ENCODE measurements at regions not wholly inside any gene's neighbourhood (a gene's known extent, or its start where the extent isn't known, plus 50 kb on each side); places are given as distances from the start of the nearest gene placed in this dataset.
A peak's percentile ranks its signal among the peaks of the same experiment; 100 is the strongest.
"Not testable (repeated sequence)": the region's sequence is repeated elsewhere in the genome, so short reads cannot be mapped to it uniquely, and the experiment has no call there.

DNA sequence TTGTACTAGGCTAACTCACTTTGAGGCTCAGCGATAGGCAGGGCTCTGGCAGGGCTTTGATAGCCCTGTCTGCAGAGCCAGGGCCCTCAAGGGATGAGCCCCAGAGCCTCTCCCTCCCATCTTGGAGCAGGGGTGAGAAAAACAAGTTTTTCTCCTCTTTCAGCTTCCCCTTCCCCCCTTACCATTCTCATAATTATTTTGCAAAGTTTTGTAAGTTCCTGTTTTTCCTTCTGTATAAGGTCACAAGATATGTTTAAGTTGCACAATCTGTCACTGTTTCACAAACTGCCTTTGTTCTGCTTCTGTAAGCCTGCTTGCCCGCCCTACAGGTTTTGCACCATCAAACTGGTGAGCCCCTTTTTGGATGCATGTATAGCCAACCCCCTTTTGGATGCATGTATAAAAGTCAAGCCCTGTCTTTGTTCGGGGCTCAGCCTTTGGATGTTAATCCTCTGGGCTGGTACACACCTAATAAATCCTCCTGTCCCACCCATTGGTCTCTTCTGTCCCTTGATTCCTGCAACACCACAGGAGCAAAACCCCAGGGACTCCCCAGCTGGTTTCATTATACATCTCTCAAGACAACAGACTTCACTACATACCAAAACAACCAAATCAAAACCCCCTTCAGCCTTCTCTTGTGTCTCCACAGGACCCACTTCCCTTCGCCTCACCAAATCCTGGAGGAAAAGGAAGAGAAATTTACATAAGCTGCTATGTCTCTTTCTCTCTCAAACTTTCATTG, 52.5 kb upstream of the RESF1 start:
- H3K4me1 Mint-ChIP-seq, result peaks cover 17% of the 10 kb centered on the region
- H3K36me3 Mint-ChIP-seq (ENCODE audit: low read depth), result peaks cover 18% of the 10 kb centered on the region
- H3K27ac Mint-ChIP-seq, result peak overlapping the region; percentile 36
- H3K27me3 Mint-ChIP-seq, result no peaks in the 10 kb centered on the region
- H3K4me3 Mint-ChIP-seq, result no peak overlapping the region
- ATAC-seq, result peak; percentile 20
- peaks cover 38% of the 10 kb centered on the region for H3K9me3 Mint-ChIP-seq
- no peak for DNase-seq

DNA sequence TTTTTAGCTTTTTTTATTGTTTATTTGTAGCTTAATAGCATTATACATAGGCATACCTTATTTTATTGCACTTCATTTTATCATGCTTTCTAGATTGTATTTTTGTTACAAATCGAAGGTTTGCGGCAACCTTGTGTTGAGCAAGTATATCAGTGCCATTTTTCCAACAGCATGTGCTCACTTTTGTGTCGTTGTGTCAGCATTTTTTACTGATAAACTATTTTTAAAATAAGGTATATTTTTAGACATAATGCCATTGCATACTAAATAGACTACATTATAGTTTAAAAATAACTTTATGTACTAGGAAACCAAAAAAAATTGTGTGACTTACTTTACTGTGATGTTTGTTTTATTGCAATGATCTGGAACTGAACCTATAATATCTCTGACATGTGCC, 56.2 kb upstream of the RESF1 start:
- ATAC-seq (no peak), DNase-seq (no peak)
- Mint-ChIP-seq H3K27me3 (no peaks in the 10 kb centered on the region), H3K4me1 (peaks cover 35% of the 10 kb centered on the region), H3K9me3 (peaks cover 29% of the 10 kb centered on the region), H3K27ac (no peak overlapping the region), H3K36me3 (ENCODE audit: low read depth) (peaks cover 28% of the 10 kb centered on the region), H3K4me3 (no peak overlapping the region)

DNA sequence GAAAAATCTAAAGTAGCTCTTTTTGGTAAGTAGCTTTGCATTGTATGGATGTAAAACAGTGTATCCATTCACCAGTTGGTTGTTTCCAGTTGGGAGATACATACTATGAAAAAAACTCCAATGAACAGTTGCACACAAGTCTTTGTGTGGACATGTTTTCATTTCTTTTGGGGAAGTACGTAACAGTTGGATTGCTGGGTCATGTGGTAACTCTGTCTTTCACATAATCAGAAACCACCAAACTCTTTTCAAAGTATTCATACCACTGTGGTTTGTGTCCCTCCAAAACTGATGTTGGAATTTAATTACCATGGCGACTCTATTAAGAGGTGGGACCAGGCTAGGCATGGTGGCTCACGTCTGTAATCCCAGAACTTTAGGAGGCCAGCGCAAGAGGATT, 58.9 kb upstream of the RESF1 start:
- no peak for DNase-seq
- Mint-ChIP-seq H3K9me3 (peaks cover 27% of the 10 kb centered on the region), H3K27ac (no peak overlapping the region), H3K4me3 (no peak overlapping the region), H3K27me3 (no peaks in the 10 kb centered on the region), H3K36me3 (ENCODE audit: low read depth) (peaks cover 38% of the 10 kb centered on the region), H3K4me1 (peaks cover 45% of the 10 kb centered on the region)
- no peak for ATAC-seq

DNA sequence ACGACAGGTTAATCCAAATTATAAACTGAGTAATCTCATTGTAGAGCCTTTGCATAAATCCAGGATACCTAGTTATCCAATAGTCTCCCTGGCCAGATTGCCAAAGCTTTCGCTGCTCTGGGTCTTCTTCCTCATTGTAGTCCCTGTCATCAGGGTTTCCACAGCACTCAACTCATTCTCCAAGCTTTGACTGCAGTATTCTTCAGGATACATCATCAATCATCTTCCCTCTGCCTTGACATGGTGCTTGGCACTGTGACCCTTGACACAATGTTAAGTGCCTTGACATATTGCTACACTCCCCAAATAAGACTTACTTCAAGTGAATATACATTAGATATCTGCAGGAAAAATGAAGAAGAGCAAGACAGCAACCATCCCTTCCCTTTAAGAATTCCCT, 60.1 kb upstream of the RESF1 start:
- no peak overlapping the region for H3K27ac Mint-ChIP-seq

DNA sequence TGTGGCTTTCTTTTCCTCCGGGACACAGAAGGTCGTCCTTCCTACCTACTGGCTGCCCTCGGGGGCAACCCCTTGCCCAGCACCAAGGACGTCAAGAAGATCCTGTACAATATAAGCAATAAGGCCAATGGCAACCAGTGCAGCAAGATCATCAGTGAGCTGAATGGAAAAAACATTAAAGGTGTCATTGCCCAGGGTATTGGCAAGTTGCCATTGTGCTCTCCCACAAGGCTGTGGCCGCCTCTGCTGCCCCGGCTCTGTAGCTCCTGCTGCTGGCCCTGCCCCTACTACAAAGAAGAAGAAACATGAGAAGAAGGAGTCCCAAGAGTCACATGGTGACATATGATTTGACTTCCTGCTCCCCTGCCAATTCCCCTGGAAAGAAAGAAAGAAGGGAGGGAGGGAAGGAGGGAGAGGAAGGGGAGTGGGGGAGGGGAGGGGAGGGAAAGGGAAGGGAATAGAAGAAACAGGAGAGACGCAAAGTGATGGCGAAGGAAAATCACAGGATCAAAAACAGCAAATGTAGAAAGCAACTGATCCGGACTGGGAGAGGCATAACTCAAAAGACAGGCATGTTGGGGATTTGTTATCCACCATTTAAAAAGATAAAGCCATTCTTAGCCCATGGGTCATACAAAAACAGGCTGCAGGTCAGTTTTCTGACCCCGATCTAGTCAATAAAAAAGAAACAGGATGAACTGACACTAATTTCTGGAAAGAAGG, 61.3 kb upstream of the RESF1 start:
- peaks cover 40% of the 10 kb centered on the region for H3K9me3 Mint-ChIP-seq
- ATAC-seq (no peak), DNase-seq (peak; percentile 44)
- peak overlapping the region; percentile 53 for H3K4me3 Mint-ChIP-seq
- H3K27ac Mint-ChIP-seq, result peak overlapping the region; percentile 95
- H3K36me3 Mint-ChIP-seq (ENCODE audit: low read depth), result peaks cover 57% of the 10 kb centered on the region
- H3K4me1 Mint-ChIP-seq, result peaks cover 61% of the 10 kb centered on the region
- H3K27me3 Mint-ChIP-seq, result no peaks in the 10 kb centered on the region

More for the DNA sequence above, 60.1 kb upstream of the RESF1 start:
- Mint-ChIP-seq H3K9me3 (peaks cover 34% of the 10 kb centered on the region), H3K27me3 (no peaks in the 10 kb centered on the region), H3K36me3 (ENCODE audit: low read depth) (peaks cover 47% of the 10 kb centered on the region), H3K4me3 (no peak overlapping the region), H3K4me1 (peaks cover 55% of the 10 kb centered on the region)
- ATAC-seq (no peak), DNase-seq (no peak)

DNA sequence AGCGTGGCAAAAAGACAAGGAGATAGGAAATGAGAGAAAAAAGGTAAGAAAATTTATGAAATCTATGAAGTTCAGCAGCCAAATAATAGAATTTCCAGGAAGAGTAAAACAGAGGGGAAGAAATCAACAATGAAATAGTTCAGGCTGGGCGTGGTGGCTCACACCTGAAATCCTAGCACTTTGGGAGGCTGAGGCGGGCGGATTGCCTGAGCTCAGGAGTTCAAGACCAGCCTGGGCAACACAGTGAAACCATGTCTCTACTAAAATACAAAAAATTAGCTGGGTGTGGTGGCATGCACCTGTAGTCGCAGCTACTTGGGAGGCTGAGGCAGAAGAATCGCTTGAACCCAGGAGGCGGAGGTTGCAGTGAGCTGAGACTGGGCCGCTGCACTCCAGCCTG, 62.1 kb upstream of the RESF1 start:
- Mint-ChIP-seq H3K9me3 (peaks cover 43% of the 10 kb centered on the region), H3K27ac (peak overlapping the region; percentile 95), H3K36me3 (ENCODE audit: low read depth) (peaks cover 62% of the 10 kb centered on the region), H3K4me3 (peak overlapping the region; percentile 56), H3K4me1 (peaks cover 66% of the 10 kb centered on the region)
- H3K27me3 Mint-ChIP-seq, DNase-seq, ATAC-seq: not testable (repeated sequence)

DNA sequence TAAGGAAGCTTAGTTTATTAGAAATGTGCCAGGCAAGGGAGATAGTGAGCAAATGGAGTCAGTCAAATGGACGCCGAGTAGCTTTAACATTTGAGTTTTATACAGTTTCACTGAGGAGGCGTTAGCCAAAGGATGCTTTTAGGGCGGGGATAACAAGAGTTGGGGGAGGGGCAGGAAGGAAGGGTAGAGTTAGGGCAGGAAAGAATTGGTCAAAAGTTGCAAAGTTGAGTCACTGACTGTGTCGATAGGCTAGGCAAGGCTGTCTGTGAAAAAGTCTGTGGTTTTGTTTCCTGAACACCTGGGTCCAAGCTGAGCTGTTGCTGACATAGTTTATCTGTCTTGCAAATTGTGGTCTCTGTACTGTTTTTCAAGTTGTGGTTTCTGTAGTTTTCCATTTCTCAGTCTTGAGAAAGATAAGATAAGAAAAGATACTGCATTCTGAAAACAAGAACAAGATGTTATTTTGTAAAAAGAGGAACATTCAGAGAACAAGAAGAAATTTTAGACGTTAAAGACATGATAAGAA, 62.6 kb upstream of the RESF1 start:
- peaks cover 63% of the 10 kb centered on the region for H3K36me3 Mint-ChIP-seq (ENCODE audit: low read depth)
- H3K9me3 Mint-ChIP-seq, result peaks cover 44% of the 10 kb centered on the region
- peak overlapping the region; percentile 56 for H3K4me3 Mint-ChIP-seq
- peaks cover 67% of the 10 kb centered on the region for H3K4me1 Mint-ChIP-seq
- peak; percentile 100 for ATAC-seq
- peak overlapping the region; percentile 95 for H3K27ac Mint-ChIP-seq
- H3K27me3 Mint-ChIP-seq, result no peaks in the 10 kb centered on the region
- peak; percentile 80 for DNase-seq

DNA sequence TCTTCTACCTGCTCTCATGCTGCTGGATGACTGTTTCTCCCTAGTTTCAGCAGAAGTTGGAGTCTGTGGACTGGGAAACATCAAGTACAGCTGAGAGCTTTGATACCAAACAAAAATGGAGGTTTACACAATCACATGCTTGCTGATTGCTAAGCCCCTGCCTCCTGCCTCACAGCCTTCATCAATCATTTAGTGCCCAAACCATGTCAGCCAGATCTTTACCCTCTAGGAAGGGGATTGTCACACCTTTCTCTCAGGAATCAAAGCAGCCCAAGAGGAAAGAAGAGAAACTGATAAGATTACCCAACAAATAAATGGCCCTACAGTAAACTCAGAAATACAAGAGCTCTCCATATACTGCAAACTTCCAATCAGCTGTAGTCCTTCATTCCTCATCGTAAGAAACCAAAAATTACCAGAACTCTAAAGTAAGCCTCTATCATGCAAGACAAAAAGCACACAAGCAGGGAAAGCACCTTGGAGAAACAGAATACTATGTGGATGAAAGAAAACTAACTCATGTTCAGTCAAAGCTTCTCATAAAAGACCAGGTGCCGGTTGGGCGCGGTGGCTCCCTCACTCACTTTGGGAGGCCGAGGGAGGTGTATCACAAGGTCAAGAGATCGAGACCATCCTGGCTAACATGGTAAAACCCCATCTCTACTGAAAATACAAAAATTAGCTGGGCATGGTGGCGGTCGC, 63.6 kb upstream of the RESF1 start:
- peaks cover 72% of the 10 kb centered on the region for H3K36me3 Mint-ChIP-seq (ENCODE audit: low read depth)
- peaks cover 45% of the 10 kb centered on the region for H3K9me3 Mint-ChIP-seq
- DNase-seq (no peak), ATAC-seq (no peak)
- H3K4me3 Mint-ChIP-seq, result peak overlapping the region; percentile 56
- no peaks in the 10 kb centered on the region for H3K27me3 Mint-ChIP-seq
- H3K27ac Mint-ChIP-seq, result peak overlapping the region; percentile 95
- peaks cover 77% of the 10 kb centered on the region for H3K4me1 Mint-ChIP-seq

DNA sequence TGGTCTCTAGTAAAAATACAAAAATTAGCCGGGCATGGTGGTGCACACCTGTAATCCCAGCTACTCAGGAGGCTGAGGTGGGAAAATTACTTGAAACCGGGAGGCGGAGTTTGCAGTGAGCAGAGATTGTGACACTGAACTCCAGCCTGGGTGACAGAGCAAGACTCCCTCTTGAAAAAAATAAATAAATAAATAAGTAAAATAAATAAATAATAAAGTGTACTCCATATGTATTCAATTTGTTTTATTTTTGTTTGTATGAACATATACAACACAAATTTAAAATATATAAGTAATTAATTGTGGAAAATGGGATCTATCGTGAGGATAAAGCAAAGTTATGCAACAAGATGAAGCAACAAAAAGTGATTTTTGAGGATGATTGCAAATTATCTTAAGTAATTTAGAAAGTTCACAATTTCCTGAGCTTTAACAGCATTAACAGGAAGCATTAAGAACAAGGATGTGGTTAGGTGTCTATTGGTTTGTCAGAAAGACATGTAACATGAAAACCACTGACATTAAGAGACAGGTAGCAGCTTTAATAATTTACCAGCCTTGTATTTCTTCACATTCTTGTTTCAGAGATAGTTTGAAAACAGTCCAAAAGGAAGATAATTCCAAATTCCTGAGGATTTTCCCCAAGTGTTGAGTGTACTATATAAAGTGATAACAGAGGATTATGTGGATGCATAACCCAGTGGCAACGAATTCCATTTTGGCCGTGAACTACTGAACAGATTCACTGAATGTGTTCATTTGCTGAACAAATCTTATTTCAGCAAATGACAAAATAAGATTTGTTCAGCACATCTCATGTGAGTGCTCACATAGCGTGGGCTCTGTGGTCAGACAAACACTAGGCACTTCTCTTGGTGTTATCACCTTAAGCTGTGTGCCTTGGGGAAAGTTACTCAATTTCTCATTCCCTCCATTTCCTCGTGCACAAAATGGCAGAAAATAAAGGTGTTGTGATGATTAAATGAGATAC, 68.6 kb upstream of the RESF1 start:
- H3K4me1 Mint-ChIP-seq, result peaks cover 66% of the 10 kb centered on the region
- ATAC-seq (peak; percentile 59), DNase-seq (no peak)
- peak overlapping the region; percentile 26 for H3K4me3 Mint-ChIP-seq
- H3K36me3 Mint-ChIP-seq (ENCODE audit: low read depth), result peaks cover 67% of the 10 kb centered on the region
- H3K27me3 Mint-ChIP-seq, result no peaks in the 10 kb centered on the region
- H3K27ac Mint-ChIP-seq, result peak overlapping the region; percentile 86
- H3K9me3 Mint-ChIP-seq, result peaks cover 58% of the 10 kb centered on the region

DNA sequence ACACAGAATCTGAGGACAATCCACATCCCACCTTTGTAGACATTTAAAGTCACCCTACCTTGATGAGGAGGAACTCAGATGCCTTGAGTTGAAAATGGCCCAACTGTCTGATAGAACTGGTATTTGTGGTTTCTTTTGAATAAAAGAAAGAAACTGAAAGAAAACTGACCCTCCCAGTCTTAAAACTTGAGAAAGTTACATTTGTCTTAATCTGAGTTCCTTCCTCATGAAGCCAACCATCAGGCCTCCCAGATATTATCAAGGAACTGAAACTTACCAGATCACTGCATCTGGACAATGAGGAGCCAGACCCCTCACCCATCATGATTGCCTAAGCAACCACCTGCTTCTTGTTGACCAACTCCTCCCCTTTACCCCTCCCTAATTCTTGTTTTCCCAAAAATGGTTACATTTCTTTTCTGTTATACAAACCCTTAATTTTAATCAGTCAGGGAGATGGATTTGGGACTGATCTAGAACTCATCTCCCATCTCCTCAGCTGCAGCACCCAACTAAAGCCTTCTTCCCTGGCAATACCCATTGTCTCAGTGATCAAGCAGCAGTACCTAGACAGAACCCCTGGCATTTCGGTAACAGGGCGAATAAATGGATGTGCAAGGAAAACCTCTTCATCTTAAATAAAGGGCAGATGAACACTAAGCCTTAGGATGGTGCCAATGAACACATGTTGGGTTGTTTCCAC, 72.0 kb upstream of the RESF1 start:
- Mint-ChIP-seq H3K4me3 (peak overlapping the region; percentile 41), H3K27ac (peak overlapping the region; percentile 48), H3K36me3 (ENCODE audit: low read depth) (peaks cover 48% of the 10 kb centered on the region), H3K9me3 (peaks cover 51% of the 10 kb centered on the region), H3K4me1 (peaks cover 46% of the 10 kb centered on the region), H3K27me3 (no peaks in the 10 kb centered on the region)
- ATAC-seq, result no peak
- DNase-seq, result no peak

DNA sequence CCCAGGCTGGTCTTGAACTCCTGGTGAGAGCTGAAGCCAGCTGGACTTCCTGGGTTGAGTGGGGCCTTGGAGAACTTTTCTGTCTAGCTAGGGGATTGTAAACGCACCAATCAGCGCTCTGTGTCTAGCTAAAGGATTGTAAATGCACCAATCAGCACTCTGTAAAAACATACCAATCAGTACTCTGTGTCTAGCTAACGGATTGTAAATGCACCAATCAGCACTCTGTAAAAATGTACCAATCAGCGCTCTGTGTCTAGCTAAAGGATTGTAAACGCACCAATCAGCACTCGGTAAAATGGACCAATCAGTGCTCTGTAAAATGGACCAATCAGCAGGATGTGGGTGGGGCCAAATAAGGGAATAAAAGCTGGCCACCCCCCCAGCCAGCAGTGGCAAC, 76.5 kb upstream of the RESF1 start:
- not testable (repeated sequence) for ATAC-seq, H3K27ac Mint-ChIP-seq, DNase-seq, H3K4me3 Mint-ChIP-seq, H3K27me3 Mint-ChIP-seq
- peaks cover 27% of the 10 kb centered on the region for H3K36me3 Mint-ChIP-seq (ENCODE audit: low read depth)
- peaks cover 38% of the 10 kb centered on the region for H3K9me3 Mint-ChIP-seq
- peaks cover 32% of the 10 kb centered on the region for H3K4me1 Mint-ChIP-seq

DNA sequence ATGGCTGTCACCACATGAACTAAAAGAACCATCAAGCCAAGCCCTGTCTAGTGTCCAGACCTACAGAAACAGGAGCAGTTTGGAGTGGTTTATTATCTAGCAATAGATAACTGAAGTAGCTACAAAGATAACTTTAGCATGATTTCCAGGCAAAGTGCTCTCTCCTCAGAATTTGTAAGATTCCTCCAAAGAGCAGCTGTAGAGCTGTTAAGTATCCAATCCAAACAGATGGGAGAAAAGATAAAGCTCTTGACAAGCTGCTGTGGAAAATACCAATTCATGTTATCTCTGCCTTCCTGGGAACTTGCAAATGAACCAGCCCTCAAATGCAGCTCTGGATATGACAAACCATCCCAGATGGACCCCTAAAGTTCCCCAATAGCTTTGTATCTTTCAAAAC, 78.9 kb upstream of the RESF1 start:
- DNase-seq (no peak), ATAC-seq (no peak)
- Mint-ChIP-seq H3K4me3 (no peak overlapping the region), H3K4me1 (peaks cover 36% of the 10 kb centered on the region), H3K27me3 (no peaks in the 10 kb centered on the region), H3K27ac (no peak overlapping the region), H3K9me3 (peaks cover 18% of the 10 kb centered on the region), H3K36me3 (ENCODE audit: low read depth) (peaks cover 21% of the 10 kb centered on the region)

DNA sequence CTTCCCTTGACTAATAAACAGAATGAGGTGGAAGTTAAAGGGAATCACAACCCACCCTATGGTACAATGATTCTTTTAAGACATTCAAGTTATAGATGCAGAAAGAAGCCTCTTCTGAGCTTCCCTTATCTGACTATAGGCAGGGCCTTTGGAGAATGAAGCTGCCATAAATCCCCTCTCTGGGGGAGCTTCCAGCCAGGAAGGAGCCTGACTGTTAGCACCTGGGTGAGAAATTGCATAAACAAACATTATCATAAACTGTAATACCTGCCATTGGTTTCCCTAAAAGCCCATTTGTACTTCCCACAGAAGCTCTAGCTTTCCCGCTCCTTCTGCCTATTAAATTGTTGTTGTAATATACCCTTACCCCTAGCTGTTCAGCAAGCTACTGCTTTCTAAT, 81.3 kb upstream of the RESF1 start:
- H3K9me3 Mint-ChIP-seq, result peaks cover 7% of the 10 kb centered on the region
- H3K27me3 Mint-ChIP-seq, result no peaks in the 10 kb centered on the region
- no peak for DNase-seq
- H3K4me1 Mint-ChIP-seq, result peaks cover 46% of the 10 kb centered on the region
- no peak for ATAC-seq
- H3K27ac Mint-ChIP-seq, result no peak overlapping the region
- H3K4me3 Mint-ChIP-seq, result no peak overlapping the region
- peaks cover 19% of the 10 kb centered on the region for H3K36me3 Mint-ChIP-seq (ENCODE audit: low read depth)
